GM12878 (cell line): ENCODE measurements at regions not wholly inside any gene's neighbourhood (a gene's known extent, or its start where the extent isn't known, plus 50 kb on each side); places are given as distances from the start of the nearest gene placed in this dataset.

Experiments
- ATAC-seq: fragments of 200-7000 bp; cut with Tn5 transposase; 3 replicates; pipeline ENCODE4 v1.9.1; 2020; ENCODE audit warnings: mild to moderate bottlenecking, moderate library complexity
- BruUV-seq: library from RNA; stranded (reverse); fragments of 400-500 nt; replicated peaks from 2 replicates; lab custom pipeline; 2021; lab: Mats Ljungman, UMichigan
- CTCF ChIA-PET: fragments of 300-600 bp; sonication (Branson Sonifier 250); formaldehyde crosslinking; extraction: SDS; loops from one replicate; lab custom pipeline; 2021; ENCODE audit warnings: inconsistent platforms; lab: Yijun Ruan, JAX
- POLR2A ChIA-PET: fragments of 350-600 bp; formaldehyde crosslinking; extraction: SDS; loops from one replicate; lab custom pipeline; 2021; ENCODE audit warnings: inconsistent platforms; lab: Charles Lee
- RAD21 ChIA-PET: fragments of 300-600 bp; sonication (Branson Sonifier 250); formaldehyde crosslinking; loops from one replicate; lab custom pipeline; 2023; ENCODE audit warnings: antibody characterized with exemption; ENCODE audit not compliant: unreplicated experiment; lab: Charles Lee
- SMC1A ChIA-PET: fragments of 300-600 bp; sonication (Branson Sonifier 250); formaldehyde crosslinking; loops from one replicate; lab custom pipeline; 2023; ENCODE audit not compliant: unreplicated experiment, uncharacterized antibody; lab: Charles Lee
- DNase-seq: peaks from one replicate; pipeline ENCODE4 v3.0.0-alpha.2; 2011; ENCODE audit warnings: low read depth, low spot score
- FAIRE-seq: peaks from 3 replicates; lab custom pipeline; 2011; peaks lifted over from hg19 to GRCh38; lab: Jason Lieb, UNC
- H2AFZ ChIP-seq: 2 replicates; pipeline ENCODE4 v1.6.0; 2011; ENCODE audit warnings: low read depth, low read length, control low read depth; ENCODE audit not compliant: control insufficient read depth
- H3K27ac ChIP-seq: 2 replicates; pipeline ENCODE4 v1.5.1; 2011; ENCODE audit warnings: control low read depth; ENCODE audit not compliant: control insufficient read depth, insufficient read depth
- H3K27me3 ChIP-seq, 2 experiments: replicated peaks in 1 of 2; 2 replicates each; pipeline versions ENCODE4 v1.6.0 to v1.6.1; 2011; ENCODE audit warnings: low read length in 1 of 2; ENCODE audit not compliant: control insufficient read depth in 2 of 2, insufficient read depth in 2 of 2
- H3K36me3 ChIP-seq, 2 experiments: 2 replicates each; pipeline ENCODE4 v1.5.1; 2011; ENCODE audit warnings: low read length in 1 of 2; ENCODE audit not compliant: control insufficient read depth in 2 of 2, insufficient read depth in 2 of 2
- H3K4me1 ChIP-seq: 2 replicates; pipeline ENCODE4 v1.6.1; 2011; ENCODE audit warnings: mild to moderate bottlenecking, low read length, moderate library complexity, mixed read lengths; ENCODE audit not compliant: control insufficient read depth, insufficient read depth
- H3K4me2 ChIP-seq: 2 replicates; pipeline ENCODE4 v1.6.0; 2011; ENCODE audit warnings: control low read depth; ENCODE audit not compliant: control insufficient read depth, insufficient read depth
- H3K4me3 ChIP-seq: fragments of 200-600 bp; sonication (generic); 2 replicates; pipeline ENCODE4 v1.5.1; 2016
- H3K79me2 ChIP-seq: 2 replicates; pipeline ENCODE4 v1.6.0; 2011; ENCODE audit warnings: low read length; ENCODE audit not compliant: control insufficient read depth, insufficient read depth
- H3K9ac ChIP-seq: 2 replicates; pipeline ENCODE4 v1.8.0; 2011; ENCODE audit warnings: low read length, control low read depth, mixed read lengths; ENCODE audit not compliant: control insufficient read depth, insufficient read depth
- H3K9me3 ChIP-seq: replicated peaks from 3 replicates; pipeline ENCODE4 v1.5.1; 2011; ENCODE audit warnings: mild to moderate bottlenecking, low read length; ENCODE audit not compliant: control insufficient read depth, insufficient read depth
- H4K20me1 ChIP-seq: 2 replicates; pipeline ENCODE4 v1.6.0; 2011; ENCODE audit not compliant: control insufficient read depth, insufficient read depth
- BHLHE40 ChIP-seq, 2 experiments: fragments of 450-650 bp in 1 of 2; IDR thresholded peaks; 2 replicates each; pipeline ENCODE4 v1.6.1; 2011 to 2017; ENCODE audit warnings: low read depth in 2 of 2, borderline replicate concordance in 1 of 2, improper control_type of control experiment in 1 of 2, low read length in 1 of 2, mild to moderate bottlenecking in 1 of 2
- MLLT1 ChIP-seq: fragments of 450-650 bp; IDR thresholded peaks from 2 replicates; pipeline ENCODE4 v1.6.1; 2016; ENCODE audit warnings: mild to moderate bottlenecking
- WGBS: methylation state at CpG from one replicate; pipeline ENCODE4 v1.1.6; 2016; ENCODE audit warnings: low lambda C conversion rate; ENCODE audit not compliant: insufficient replicate concordance, insufficient coverage; ENCODE audit errors: missing lambda C conversion rate; 5-methylcytosine and 5-hydroxymethylcytosine counted together
- in situ Hi-C: fragments of 300-500 bp; cut with MboI; formaldehyde crosslinking; loops from 9 replicates; pipeline ENCODE4 v1.14.3; 2018; ENCODE audit warnings: mixed read lengths
- intact Hi-C: fragments of 100-400 bp; cut with micrococcal nuclease; formaldehyde crosslinking; loops from one replicate; pipeline ENCODE4 v1.14.2; 2022; ENCODE audit not compliant: unreplicated experiment
- TF ChIP-seq, protein P1 (sequence below): IDR thresholded peaks from 2 replicates; pipeline ENCODE4 v1.6.1; 2011; ENCODE audit warnings: borderline replicate concordance, low read depth, mild to moderate bottlenecking, moderate library complexity, low read length; ENCODE audit not compliant: insufficient read depth, poor library complexity, severe bottlenecking
- TF ChIP-seq, protein P2 (sequence below): fragments of 450-650 bp; formaldehyde crosslinking; IDR thresholded peaks from 2 replicates; pipeline ENCODE4 v1.4.0; 2020; ENCODE audit warnings: mild to moderate bottlenecking, moderate library complexity

DNA sequence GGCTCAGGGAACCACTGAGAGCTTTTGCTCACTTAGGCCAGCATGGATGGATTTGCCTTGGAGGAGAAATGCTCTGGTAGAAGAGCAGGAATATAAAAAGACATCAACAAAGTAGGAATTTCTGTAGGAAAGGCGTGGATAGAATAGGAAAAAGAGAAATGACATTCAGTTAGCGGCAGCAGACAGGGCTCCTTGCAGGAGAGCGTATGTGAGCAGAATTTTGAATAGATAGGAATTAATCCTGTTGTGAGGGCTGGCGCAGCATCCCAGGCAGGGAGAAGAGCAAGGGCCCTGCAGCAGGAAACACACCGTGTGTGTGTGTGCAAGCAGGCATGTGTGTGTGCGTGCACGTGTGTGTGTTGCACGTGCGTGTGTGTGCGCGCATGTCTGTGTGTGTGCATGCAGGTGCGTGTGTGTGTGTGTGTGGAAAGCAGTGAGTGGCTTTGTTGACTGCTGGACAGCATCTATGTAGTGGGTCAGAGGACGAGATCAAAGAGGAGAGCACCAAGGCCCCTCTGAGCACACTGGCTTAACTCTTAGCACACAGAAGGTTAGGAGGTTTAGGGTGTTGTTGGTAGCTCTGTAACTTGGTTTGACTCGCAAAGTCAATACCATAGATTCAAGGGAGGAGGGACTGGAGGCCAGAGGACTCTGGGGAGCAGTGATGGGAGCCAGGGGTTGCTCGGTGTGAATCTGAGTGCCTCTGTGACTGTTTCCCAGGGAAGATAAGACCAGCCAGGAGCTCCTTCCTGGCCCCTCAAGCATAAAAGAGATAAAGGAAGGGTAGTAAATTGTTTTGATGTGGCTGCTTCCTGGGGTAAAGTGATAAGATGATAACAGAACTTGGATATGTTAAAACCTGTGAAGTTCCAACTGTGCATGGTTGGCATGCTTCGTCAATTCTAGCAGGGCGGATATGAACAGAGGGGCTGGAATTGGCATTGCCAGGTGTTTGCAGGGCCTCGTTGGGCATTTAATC is 639.5 kb downstream of the NR2F2 start:
- Histone ChIP-seq H3K36me3 (no peaks in the 10 kb centered on the region), H3K4me2 (no peak overlapping the region), H3K4me3 (no peak overlapping the region), H3K27me3 (no peaks in the 10 kb centered on the region), H4K20me1 (no peaks in the 10 kb centered on the region), H3K9ac (no peak overlapping the region), H3K4me1 (no peaks in the 10 kb centered on the region), H2AFZ (no peak overlapping the region), H3K79me2 (no peaks in the 10 kb centered on the region), H3K27ac (no peak overlapping the region), H3K9me3 (no peaks in the 10 kb centered on the region)
- DNase-seq (no peak), FAIRE-seq (no peak), ATAC-seq (no peak)
- POLR2A ChIA-PET, result interaction anchor here (0.6 kb wide), 1 partner anchor 117 kb away, joined by 4 read pairs; no protein-coding TSS in a partner anchor
- 53% methylated on average over 18 of the region's 18 CpGs for WGBS
- SMC1A ChIA-PET, result interaction anchor here (0.8 kb wide), 1 partner anchor 80 kb away, joined by 4 read pairs; no protein-coding TSS in a partner anchor
- TF ChIP-seq MLLT1 (no peak), BHLHE40 (IDR thresholded peaks at IDR 0.05; ENCODE audit: borderline replicate concordance in 1 of 2, low read depth in 2 of 2, low read length in 1 of 2) (peak in 1 of 2 experiments; percentile 33; a peak in 1 of 4 replicates)
- TF ChIP-seq, protein P1, sequence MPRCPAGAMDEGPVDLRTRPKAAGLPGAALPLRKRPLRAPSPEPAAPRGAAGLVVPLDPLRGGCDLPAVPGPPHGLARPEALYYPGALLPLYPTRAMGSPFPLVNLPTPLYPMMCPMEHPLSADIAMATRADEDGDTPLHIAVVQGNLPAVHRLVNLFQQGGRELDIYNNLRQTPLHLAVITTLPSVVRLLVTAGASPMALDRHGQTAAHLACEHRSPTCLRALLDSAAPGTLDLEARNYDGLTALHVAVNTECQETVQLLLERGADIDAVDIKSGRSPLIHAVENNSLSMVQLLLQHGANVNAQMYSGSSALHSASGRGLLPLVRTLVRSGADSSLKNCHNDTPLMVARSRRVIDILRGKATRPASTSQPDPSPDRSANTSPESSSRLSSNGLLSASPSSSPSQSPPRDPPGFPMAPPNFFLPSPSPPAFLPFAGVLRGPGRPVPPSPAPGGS, result peak; percentile 20
- TF ChIP-seq, protein P2, sequence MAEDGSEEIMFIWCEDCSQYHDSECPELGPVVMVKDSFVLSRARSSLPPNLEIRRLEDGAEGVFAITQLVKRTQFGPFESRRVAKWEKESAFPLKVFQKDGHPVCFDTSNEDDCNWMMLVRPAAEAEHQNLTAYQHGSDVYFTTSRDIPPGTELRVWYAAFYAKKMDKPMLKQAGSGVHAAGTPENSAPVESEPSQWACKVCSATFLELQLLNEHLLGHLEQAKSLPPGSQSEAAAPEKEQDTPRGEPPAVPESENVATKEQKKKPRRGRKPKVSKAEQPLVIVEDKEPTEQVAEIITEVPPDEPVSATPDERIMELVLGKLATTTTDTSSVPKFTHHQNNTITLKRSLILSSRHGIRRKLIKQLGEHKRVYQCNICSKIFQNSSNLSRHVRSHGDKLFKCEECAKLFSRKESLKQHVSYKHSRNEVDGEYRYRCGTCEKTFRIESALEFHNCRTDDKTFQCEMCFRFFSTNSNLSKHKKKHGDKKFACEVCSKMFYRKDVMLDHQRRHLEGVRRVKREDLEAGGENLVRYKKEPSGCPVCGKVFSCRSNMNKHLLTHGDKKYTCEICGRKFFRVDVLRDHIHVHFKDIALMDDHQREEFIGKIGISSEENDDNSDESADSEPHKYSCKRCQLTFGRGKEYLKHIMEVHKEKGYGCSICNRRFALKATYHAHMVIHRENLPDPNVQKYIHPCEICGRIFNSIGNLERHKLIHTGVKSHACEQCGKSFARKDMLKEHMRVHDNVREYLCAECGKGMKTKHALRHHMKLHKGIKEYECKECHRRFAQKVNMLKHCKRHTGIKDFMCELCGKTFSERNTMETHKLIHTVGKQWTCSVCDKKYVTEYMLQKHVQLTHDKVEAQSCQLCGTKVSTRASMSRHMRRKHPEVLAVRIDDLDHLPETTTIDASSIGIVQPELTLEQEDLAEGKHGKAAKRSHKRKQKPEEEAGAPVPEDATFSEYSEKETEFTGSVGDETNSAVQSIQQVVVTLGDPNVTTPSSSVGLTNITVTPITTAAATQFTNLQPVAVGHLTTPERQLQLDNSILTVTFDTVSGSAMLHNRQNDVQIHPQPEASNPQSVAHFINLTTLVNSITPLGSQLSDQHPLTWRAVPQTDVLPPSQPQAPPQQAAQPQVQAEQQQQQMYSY, result no peak
- in situ Hi-C loops (no loop called here), intact Hi-C loops (no loop called here)
- no TSS peak for BruUV-seq
- RAD21 ChIA-PET, result no interaction called here
- CTCF ChIA-PET, result interaction anchor here (1.3 kb wide), 1 partner anchor 276 kb away, joined by 3 read pairs; no protein-coding TSS in a partner anchor
